SHP77 treated with DMSO at 0.1 percent for 48 hours (cell line): ENCODE measurements at regions not wholly inside any gene's neighbourhood (a gene's known extent, or its start where the extent isn't known, plus 50 kb on each side); places are given as distances from the start of the nearest gene placed in this dataset.
A peak's percentile ranks its signal among the peaks of the same experiment; 100 is the strongest.

Experiments used
- DNase-seq: peaks from one replicate; lab custom pipeline; 2025; lab: John Stamatoyannopoulos, UW

- no peak for DNase-seq
These were observed 1027.0 kb upstream of the ADGRL3 start for GRCh38 chr4:60173103-60173502.

DNA sequence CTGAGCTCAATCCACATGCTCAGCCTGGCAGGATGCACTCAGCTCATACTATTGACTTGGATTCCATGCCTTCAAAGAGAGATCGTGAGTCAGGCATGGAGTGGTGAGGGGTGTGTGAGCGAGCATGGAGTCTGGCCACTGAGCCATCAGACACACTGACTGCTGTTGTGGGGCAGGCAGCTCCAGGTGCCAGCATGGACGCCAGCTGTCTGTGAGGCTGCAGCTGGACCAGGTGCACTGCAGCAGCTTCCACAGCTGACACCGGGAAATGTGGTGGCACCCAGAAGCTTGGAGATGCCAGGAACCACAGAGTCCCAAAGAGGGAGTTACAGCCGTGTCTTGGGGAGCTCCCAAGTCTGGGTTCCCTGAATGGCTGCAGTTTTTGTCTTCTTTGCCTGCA is 1026.4 kb upstream of the ADGRL3 start:
- DNase-seq, result no peak

DNA sequence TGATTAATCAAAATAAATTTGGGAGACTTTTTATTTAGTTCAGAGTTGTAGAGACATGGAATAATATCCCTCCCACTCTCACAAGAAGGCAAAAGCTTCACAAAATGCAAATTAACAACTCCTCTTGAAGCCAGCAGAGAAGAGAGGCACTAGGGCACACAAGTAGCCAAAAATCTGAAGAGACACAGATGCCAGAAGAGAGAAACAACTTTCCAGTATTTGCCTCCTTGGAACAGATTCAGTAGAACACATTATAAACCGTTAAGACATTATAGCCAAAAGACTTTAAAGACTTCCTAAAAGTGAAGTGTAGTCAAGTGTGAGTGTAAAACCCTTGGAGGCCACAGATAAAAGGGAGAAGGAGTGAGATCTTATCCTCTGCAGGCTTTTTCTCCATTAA is 1024.9 kb upstream of the ADGRL3 start:
- DNase-seq, result no peak

DNA sequence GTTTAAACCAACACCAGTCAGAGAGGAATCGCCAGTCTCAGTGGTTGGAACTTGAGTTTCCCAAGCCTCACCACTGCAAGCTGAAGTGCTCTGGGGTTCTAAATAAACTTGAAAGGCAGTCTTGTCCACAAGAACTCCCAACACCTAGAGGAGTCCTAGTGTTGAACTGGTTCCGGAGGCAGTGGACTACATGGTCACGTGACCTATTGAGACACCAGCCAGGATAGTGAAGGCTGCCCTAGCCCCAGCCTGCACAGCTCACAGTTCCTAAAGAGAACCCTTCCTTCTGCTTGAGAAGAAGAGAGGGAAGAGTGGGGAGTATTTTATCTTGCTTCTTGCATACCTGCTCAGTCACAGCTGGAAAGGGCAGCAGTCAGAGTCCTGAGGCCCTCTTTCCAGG is 1012.7 kb upstream of the ADGRL3 start:
- DNase-seq, result no peak

DNA sequence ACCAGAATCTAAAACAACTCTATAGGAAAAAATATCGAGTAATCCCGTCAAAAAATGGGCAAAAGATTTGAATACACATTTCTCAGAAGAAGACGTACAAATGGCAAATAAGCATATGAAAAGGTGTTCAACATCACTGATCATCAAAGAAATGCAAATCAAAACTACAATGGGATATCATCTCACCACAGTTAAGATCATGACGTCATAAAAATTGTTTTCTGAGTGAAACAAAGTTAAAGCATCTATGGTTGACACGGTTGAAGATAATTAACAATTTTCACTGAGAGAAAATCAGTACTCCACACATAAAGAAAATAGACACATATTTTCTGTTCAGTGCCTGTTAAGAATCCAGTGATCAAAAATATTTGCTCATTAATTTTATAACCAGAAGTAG is 1010.8 kb upstream of the ADGRL3 start:
- DNase-seq, result no peak

DNA sequence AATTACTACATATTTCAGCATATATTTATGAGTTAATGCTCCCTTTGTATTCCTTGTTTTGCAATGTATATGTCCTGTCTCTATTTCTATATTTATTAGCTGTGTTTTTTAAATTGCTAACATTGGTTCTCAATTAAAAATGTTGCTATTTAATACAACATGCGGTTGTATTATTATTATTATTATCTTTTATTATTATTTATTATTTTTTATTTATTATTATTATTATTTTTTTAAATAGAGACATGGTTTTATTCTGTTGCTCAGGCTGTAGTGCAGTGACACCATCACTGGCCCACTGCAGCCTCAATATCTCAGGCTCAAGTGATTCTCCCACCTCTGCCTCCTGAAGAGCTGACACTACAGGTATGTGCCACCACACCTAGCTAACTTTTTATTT is 1005.9 kb upstream of the ADGRL3 start:
- no peak for DNase-seq

GRCh38 chr4:60195256-60195655 is 1004.9 kb upstream of the ADGRL3 start:
- DNase-seq, result no peak

DNA sequence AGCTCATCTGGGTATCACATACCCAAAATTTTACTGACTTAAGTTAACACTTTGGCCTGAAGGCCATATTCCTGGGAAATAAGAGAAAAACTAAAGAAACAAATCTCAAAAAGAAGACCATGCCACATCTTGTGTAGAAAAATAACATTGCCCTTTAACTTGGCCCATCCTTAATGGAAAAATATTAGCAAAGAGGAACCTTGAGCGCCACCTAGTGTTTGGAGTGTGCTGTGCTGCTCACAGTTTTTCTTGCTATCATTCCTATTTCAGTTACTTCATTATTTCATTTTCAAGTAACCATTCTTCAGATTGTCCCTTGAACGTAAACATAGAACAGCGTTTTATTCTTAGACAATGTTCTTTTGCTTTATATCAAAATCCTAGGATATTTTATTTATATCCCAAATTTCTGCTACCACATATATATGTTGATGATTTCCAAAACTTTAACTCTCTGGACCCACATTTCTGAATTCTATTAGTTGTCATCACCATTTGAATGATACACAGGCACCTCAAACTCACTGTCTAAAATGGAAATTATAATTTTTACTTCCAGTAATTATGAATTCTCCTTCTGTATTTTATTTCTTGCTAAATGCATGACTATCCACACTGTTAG is 999.0 kb upstream of the ADGRL3 start:
- peak; percentile 10 for DNase-seq

DNA sequence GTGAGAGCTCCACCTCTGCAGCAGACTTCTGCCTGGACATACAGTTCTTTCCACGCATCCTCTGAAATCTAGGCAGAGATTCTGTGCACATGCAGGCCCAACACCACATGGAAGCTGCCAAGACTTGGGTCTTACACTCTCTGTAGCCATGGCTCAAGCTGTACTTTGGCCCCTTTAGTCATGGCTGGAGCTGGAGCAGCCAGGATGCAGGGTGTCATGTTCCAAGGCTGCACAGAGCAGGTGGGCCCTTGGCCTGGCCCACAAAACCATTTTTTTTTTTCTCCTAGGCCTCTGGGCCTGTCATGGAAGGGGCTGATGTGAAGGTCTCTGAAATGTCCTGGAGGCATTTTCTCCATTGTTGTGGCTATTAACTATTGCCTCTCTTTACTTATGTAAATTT is 990.5 kb upstream of the ADGRL3 start:
- DNase-seq, result no peak

DNA sequence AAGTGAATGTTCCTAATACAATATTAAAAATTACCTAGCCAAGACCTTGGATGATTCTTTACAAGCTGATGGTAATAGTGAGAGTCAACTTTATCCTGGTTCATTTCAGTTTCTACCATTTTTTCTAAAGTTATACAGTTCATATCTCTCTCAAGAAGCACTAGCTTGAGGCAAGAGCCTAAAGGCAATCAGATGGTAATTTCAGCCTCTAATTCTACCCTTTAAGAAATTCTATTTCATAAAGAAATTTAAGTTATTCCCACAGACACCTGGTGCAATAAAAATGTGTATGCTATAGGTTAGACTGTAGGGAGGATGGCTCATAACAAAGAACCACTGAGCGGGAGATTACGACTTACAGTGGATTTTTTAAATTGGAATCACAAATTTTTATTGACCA is 984.2 kb upstream of the ADGRL3 start:
- no peak for DNase-seq

DNA sequence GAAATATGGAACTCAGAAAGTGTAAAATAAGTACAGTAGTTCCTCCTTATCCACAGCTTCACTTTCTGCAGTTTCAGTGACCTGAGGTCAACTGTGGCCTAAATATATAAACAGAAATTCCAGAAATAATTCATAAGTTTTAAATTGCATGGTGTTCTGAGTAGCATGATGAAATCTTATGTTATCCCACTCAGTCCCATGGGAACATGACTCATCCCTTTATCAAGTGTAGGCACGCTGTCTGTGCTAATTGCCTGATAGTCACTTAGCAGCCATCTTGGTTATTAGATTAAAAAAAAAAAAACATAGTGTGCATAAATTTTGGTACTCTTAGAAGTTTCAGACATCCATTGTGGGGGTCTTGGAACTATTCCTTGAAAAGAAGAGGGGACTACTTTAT is 983.4 kb upstream of the ADGRL3 start:
- no peak for DNase-seq

GRCh38 chr4:60221866-60222265 is 978.3 kb upstream of the ADGRL3 start:
- no peak for DNase-seq

DNA sequence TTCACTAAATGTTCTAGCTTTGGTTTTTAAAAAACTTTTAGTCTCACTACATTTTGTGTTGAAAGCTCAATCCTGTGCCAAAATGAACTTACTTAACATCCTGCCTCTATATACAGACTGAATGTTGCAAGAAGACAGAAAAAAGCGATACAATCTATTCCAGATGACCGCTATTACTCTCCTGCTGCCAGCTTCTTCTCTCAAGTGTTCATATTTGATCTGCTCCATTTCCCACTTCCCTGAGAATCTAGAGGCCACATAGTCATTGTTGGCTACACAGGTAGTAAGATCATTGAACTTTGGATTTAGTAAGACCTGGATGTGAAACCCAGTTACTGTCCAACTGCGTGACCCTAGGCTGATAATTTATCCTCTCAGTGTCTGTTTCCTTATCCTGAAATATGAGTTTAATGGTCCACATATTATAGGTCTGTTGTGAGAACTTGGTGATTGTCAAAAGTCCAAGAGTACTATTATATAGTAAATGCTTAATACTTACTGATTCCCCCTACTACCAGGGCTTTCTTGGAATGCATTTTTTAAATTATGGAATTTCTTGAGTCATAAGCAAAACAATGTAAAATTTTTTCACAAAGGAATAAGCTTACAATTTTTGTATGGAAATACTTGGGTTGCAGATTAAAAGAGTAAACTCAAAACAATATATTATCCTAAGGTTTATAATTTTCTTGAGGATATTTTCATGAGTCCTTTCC is 976.8 kb upstream of the ADGRL3 start:
- DNase-seq, result no peak

- DNase-seq, result no peak
These were observed 958.3 kb upstream of the ADGRL3 start for GRCh38 chr4:60241866-60242265.

DNA sequence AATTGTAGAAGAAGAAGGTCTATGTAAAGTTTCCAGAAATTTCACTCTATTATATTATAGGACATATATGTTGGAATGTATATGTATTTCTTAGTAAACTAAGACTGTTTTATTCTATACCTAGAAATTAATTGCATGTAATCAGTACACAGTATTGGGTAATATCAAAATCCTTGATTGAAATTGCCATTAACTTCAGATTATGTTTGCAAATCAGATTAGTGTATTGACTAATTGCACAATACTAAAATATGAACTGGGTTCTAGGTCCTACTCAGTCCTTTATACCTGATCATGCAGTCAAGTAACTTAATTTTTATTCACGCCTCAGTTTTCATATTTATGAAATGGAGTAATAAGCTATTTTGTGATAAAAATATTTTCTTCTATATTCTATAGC is 950.3 kb upstream of the ADGRL3 start:
- DNase-seq, result no peak

- no peak for DNase-seq
These were observed 949.5 kb upstream of the ADGRL3 start for GRCh38 chr4:60250657-60251056.

GRCh38 chr4:60259781-60260180 is 940.3 kb upstream of the ADGRL3 start:
- no peak for DNase-seq

- no peak for DNase-seq
These were observed 933.6 kb upstream of the ADGRL3 start for GRCh38 chr4:60266505-60266904.

GRCh38 chr4:60296386-60296785 is 903.7 kb upstream of the ADGRL3 start:
- no peak for DNase-seq

GRCh38 chr4:60313611-60314178 is 886.4 kb upstream of the ADGRL3 start:
- DNase-seq, result no peak

GRCh38 chr4:60314416-60314815 is 885.7 kb upstream of the ADGRL3 start:
- DNase-seq, result no peak

- no peak for DNase-seq
These were observed 884.5 kb upstream of the ADGRL3 start for GRCh38 chr4:60315586-60315985.

- DNase-seq, result no peak
These were observed 873.4 kb upstream of the ADGRL3 start for GRCh38 chr4:60326735-60327134.

GRCh38 chr4:60327651-60328050 is 872.5 kb upstream of the ADGRL3 start:
- DNase-seq, result no peak
